DND-41 (cell line): ENCODE measurements at regions not wholly inside any gene's neighbourhood (a gene's known extent, or its start where the extent isn't known, plus 50 kb on each side); places are given as distances from the start of the nearest gene placed in this dataset.

ENCODE experiments used
- ATAC-seq: fragments of 200-7000 bp; cut with Tn5 transposase; 3 replicates; pipeline ENCODE4 v1.9.1; 2021; ENCODE audit warnings: low read depth; ENCODE audit not compliant: insufficient read depth
- DNase-seq: peaks from one replicate; pipeline ENCODE4 v3.0.0-alpha.2; 2020
- H2AFZ ChIP-seq: 2 replicates; pipeline ENCODE4 v1.6.0; 2012; ENCODE audit warnings: low read depth, low read length
- H3K27ac ChIP-seq: 2 replicates; pipeline ENCODE4 v1.5.1; 2012; ENCODE audit warnings: low read length, inconsistent platforms
- H3K27me3 ChIP-seq: fragments of 200-600 bp; sonication (generic); 2 replicates; pipeline ENCODE4 v1.6.0; 2012; ENCODE audit warnings: low read length, mild to moderate bottlenecking, inconsistent platforms; ENCODE audit not compliant: insufficient read depth, poor library complexity
- H3K36me3 ChIP-seq: 2 replicates; pipeline ENCODE4 v1.5.1; 2012; ENCODE audit warnings: low read length, inconsistent platforms; ENCODE audit not compliant: insufficient read depth
- H3K4me1 ChIP-seq: 2 replicates; pipeline ENCODE4 v1.5.1; 2012; ENCODE audit warnings: mild to moderate bottlenecking, low read length; ENCODE audit not compliant: insufficient read depth
- H3K4me2 ChIP-seq: 2 replicates; pipeline ENCODE4 v1.6.0; 2012; ENCODE audit warnings: mild to moderate bottlenecking, moderate library complexity, low read length, inconsistent platforms; ENCODE audit not compliant: insufficient read depth
- H3K4me3 ChIP-seq, 2 experiments: fragments of 200-600 bp in 1 of 2; shearing (Covaris generic) in 1 of 2; 2 replicates each; pipeline ENCODE4 v1.5.1; 2012 to 2016; ENCODE audit warnings: inconsistent platforms in 2 of 2, low read length in 2 of 2, mild to moderate bottlenecking in 2 of 2, low read depth in 1 of 2, moderate library complexity in 1 of 2
- H3K79me2 ChIP-seq: 2 replicates; pipeline ENCODE4 v1.6.0; 2012; ENCODE audit warnings: low read length, inconsistent platforms; ENCODE audit not compliant: insufficient read depth
- H3K9ac ChIP-seq: 2 replicates; pipeline ENCODE4 v1.6.0; 2012; ENCODE audit warnings: low read depth, mild to moderate bottlenecking, inconsistent platforms, low read length, moderate library complexity
- H3K9me3 ChIP-seq: 2 replicates; pipeline ENCODE4 v1.5.1; 2012; ENCODE audit warnings: low read length, moderate library complexity, mild to moderate bottlenecking, inconsistent platforms; ENCODE audit not compliant: insufficient read depth, severe bottlenecking
- H4K20me1 ChIP-seq: 2 replicates; pipeline ENCODE4 v1.6.0; 2012; ENCODE audit warnings: low read length; ENCODE audit not compliant: insufficient read depth
- EZH2 ChIP-seq: IDR thresholded peaks from 3 replicates; pipeline ENCODE4 v1.6.1; 2012; ENCODE audit warnings: borderline replicate concordance, low read depth, mild to moderate bottlenecking, moderate library complexity, low read length, inconsistent platforms; ENCODE audit not compliant: severe bottlenecking
- TF ChIP-seq, protein P1 (sequence below): IDR thresholded peaks from 2 replicates; pipeline ENCODE4 v1.5.1; 2012; ENCODE audit warnings: borderline replicate concordance, low read length, moderate library complexity, mild to moderate bottlenecking; ENCODE audit not compliant: poor library complexity, severe bottlenecking; ENCODE audit errors: extremely low read depth

- Histone ChIP-seq H3K36me3 (no peaks in the 10 kb centered on the region), H2AFZ (no peak overlapping the region)
- DNase-seq: no peak
These were observed 107.5 kb upstream of the KIF5B start for GRCh38 chr10:32163762-32164148.

GRCh38 chr10:32163071-32163761 lies 107.0 kb upstream of the KIF5B start:
- Histone ChIP-seq H3K27me3 (no peaks in the 10 kb centered on the region), H3K4me1 (no peaks in the 10 kb centered on the region), H4K20me1 (no peaks in the 10 kb centered on the region), H3K27ac (no peak overlapping the region), H2AFZ (no peak overlapping the region), H3K4me3 (no peak overlapping the region), H3K79me2 (no peaks in the 10 kb centered on the region), H3K4me2 (no peak overlapping the region), H3K9ac (no peak overlapping the region), H3K36me3 (no peaks in the 10 kb centered on the region), H3K9me3 (no peaks in the 10 kb centered on the region)
- DNase-seq: no peak
- ATAC-seq: no peak
- no peak for TF ChIP-seq EZH2
- TF ChIP-seq, protein P1, sequence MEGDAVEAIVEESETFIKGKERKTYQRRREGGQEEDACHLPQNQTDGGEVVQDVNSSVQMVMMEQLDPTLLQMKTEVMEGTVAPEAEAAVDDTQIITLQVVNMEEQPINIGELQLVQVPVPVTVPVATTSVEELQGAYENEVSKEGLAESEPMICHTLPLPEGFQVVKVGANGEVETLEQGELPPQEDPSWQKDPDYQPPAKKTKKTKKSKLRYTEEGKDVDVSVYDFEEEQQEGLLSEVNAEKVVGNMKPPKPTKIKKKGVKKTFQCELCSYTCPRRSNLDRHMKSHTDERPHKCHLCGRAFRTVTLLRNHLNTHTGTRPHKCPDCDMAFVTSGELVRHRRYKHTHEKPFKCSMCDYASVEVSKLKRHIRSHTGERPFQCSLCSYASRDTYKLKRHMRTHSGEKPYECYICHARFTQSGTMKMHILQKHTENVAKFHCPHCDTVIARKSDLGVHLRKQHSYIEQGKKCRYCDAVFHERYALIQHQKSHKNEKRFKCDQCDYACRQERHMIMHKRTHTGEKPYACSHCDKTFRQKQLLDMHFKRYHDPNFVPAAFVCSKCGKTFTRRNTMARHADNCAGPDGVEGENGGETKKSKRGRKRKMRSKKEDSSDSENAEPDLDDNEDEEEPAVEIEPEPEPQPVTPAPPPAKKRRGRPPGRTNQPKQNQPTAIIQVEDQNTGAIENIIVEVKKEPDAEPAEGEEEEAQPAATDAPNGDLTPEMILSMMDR: no peak

More at GRCh38 chr10:32163762-32164148, 107.5 kb upstream of the KIF5B start:
- no peak overlapping the region for H3K27ac ChIP-seq
- no peaks in the 10 kb centered on the region for H3K27me3 ChIP-seq
- H3K4me3 ChIP-seq: no peak overlapping the region
- H3K4me1 ChIP-seq: no peaks in the 10 kb centered on the region
- no peak overlapping the region for H3K4me2 ChIP-seq
- no peaks in the 10 kb centered on the region for H4K20me1 ChIP-seq
- TF ChIP-seq EZH2: no peak
- no peak for ATAC-seq
- no peak overlapping the region for H3K9ac ChIP-seq
- H3K9me3 ChIP-seq: no peaks in the 10 kb centered on the region
- no peaks in the 10 kb centered on the region for H3K79me2 ChIP-seq

DNA sequence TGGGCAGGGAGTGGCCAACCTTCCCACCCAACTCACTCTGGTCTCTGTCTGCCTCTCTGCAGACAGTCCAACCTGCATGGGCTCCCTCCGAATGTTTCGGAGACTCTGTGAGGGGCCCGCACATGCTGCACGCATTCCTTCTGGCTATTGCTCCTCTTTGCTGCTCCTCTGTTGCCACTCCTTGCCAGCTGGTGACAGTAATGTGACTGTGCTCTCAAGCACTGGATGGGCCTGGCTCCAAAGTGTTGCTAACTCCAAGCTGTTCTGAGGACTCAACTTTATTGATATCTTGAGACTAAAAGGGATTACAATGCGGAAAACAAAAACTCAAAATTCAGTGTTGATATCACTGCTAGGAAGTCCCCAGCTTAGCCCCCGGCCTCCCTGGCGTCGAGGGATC lies 105.4 kb upstream of the KIF5B start:
- no peaks in the 10 kb centered on the region for H3K36me3 ChIP-seq
- TF ChIP-seq, protein P1: no peak
- ATAC-seq: no peak
- H3K4me2 ChIP-seq: no peak overlapping the region
- no peak overlapping the region for H3K9ac ChIP-seq
- H3K27ac ChIP-seq: no peak overlapping the region
- DNase-seq: no peak
- no peaks in the 10 kb centered on the region for H3K79me2 ChIP-seq
- H2AFZ ChIP-seq: no peak overlapping the region
- H3K4me1 ChIP-seq: no peaks in the 10 kb centered on the region
- no peaks in the 10 kb centered on the region for H4K20me1 ChIP-seq
- no peak overlapping the region for H3K4me3 ChIP-seq
- H3K27me3 ChIP-seq: no peaks in the 10 kb centered on the region
- H3K9me3 ChIP-seq: no peaks in the 10 kb centered on the region

- no peaks in the 10 kb centered on the region for H3K27me3 ChIP-seq
- no peak overlapping the region for H3K4me2 ChIP-seq
- H4K20me1 ChIP-seq: no peaks in the 10 kb centered on the region
- H3K79me2 ChIP-seq: no peaks in the 10 kb centered on the region
- H3K9ac ChIP-seq: no peak overlapping the region
- H3K9me3 ChIP-seq: no peaks in the 10 kb centered on the region
- no peaks in the 10 kb centered on the region for H3K4me1 ChIP-seq
- TF ChIP-seq, protein P1: no peak
- no peak for TF ChIP-seq EZH2
- no peak for DNase-seq
- ATAC-seq: no peak
- no peak overlapping the region for H3K4me3 ChIP-seq
- no peak overlapping the region for H3K27ac ChIP-seq
- H2AFZ ChIP-seq: no peak overlapping the region
- H3K36me3 ChIP-seq: no peaks in the 10 kb centered on the region
These were observed 104.6 kb upstream of the KIF5B start for GRCh38 chr10:32160864-32161263.
